GM10266 (cell line): ENCODE measurements at regions not wholly inside any gene's neighbourhood (a gene's known extent, or its start where the extent isn't known, plus 50 kb on each side); places are given as distances from the start of the nearest gene placed in this dataset.
A peak's percentile ranks its signal among the peaks of the same experiment; 100 is the strongest.

Source experiments
- DNase-seq: peaks from one replicate; pipeline ENCODE4 v3.0.0; 2012; ENCODE audit errors: extremely low spot score
- CTCF ChIP-seq: IDR thresholded peaks from 2 replicates; pipeline ENCODE4 v1.5.1; 2012; ENCODE audit warnings: mild to moderate bottlenecking, low read depth; ENCODE audit not compliant: control insufficient read depth, insufficient read depth; ENCODE audit errors: missing control alignments

GRCh38 chr4:174120446-174121295, 162.8 kb downstream of the FBXO8 start:
- TF ChIP-seq CTCF, result peak; percentile 56
- peak; percentile 25 for DNase-seq

- no peak for DNase-seq
Measured at GRCh38 chr4:174119830-174120229, 163.6 kb downstream of the FBXO8 start.

GRCh38 chr4:174119051-174119450, 164.4 kb downstream of the FBXO8 start:
- no peak for DNase-seq
- TF ChIP-seq CTCF, result no peak

More at GRCh38 chr4:174119830-174120229, 163.6 kb downstream of the FBXO8 start:
- no peak for TF ChIP-seq CTCF

GRCh38 chr4:174118171-174118570, 165.3 kb downstream of the FBXO8 start:
- DNase-seq, result no peak
- TF ChIP-seq CTCF, result no peak

- DNase-seq, result no peak
- no peak for TF ChIP-seq CTCF
Measured at GRCh38 chr4:174117445-174117844, 166.0 kb downstream of the FBXO8 start.

GRCh38 chr4:174116021-174116420, 167.4 kb downstream of the FBXO8 start:
- no peak for TF ChIP-seq CTCF
- no peak for DNase-seq

GRCh38 chr4:174111422-174111821, 172.0 kb downstream of the FBXO8 start:
- DNase-seq, result no peak
- no peak for TF ChIP-seq CTCF
